Gastrocnemius medialis (tissue), 4 donors: ENCODE measurements at regions not wholly inside any gene's neighbourhood (a gene's known extent, or its start where the extent isn't known, plus 50 kb on each side); places are given as distances from the start of the nearest gene placed in this dataset.

Experiments used
- POLR2A ChIP-seq, 2 donors: fragments of 450-650 bp; IDR thresholded peaks; one replicate each; pipeline ENCODE4 v1.6.1; 2017; ENCODE audit warnings: antibody characterized with exemption in 2 of 2, mild to moderate bottlenecking in 2 of 2, moderate library complexity in 2 of 2
- TF ChIP-seq, protein P1 (sequence below), 5 experiments: fragments of 450-650 bp in 3 of 5; fragments of 200-600 bp in 2 of 5; sonication (generic) in 2 of 5; IDR thresholded peaks in 4 of 5; conservative IDR thresholded peaks in 1 of 5; 1 replicate in 4 of 5; 2 replicates in 1 of 5; pipeline ENCODE4 v1.5.1; 2016 to 2019; ENCODE audit warnings: antibody characterized with exemption in 5 of 5, mild to moderate bottlenecking in 3 of 5, moderate library complexity in 3 of 5

DNA sequence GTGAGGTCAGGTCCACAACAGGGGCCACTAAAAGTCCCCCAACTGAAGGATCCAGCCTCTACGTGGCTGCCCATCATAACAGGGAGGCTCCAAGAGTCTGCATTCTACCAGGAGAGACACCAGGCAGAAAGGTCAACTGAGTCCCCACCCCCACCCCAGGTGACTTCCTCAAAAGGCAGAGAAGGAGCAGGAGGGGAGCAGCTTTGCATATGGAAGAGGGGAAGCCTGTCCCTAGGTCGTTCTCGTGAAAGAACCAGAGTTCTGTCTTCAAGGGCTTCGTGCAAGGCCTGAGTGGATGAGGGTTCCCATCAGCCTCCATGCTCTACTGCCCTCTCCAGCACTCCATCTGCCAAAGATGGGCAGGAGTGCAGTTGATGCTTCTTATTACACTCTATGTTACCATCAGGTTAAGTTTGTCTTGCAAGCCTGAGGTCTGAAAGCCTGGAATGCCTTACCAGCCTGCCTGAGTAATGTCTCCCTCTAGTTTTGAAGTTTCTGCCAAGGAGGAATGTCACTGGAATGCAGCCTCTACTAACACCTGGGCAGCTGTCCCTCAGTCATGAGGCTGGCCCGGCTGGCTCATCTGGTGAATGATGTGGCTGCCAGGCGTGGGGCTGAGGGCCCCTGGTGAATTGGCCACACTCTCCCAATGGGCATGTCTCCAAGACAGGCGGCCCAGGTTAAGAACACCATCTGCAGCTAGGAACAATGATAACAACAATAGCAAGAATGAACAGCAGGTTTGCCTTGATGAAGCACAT is 54.3 kb upstream of the SMNDC1 start:
- TF ChIP-seq, protein P1, sequence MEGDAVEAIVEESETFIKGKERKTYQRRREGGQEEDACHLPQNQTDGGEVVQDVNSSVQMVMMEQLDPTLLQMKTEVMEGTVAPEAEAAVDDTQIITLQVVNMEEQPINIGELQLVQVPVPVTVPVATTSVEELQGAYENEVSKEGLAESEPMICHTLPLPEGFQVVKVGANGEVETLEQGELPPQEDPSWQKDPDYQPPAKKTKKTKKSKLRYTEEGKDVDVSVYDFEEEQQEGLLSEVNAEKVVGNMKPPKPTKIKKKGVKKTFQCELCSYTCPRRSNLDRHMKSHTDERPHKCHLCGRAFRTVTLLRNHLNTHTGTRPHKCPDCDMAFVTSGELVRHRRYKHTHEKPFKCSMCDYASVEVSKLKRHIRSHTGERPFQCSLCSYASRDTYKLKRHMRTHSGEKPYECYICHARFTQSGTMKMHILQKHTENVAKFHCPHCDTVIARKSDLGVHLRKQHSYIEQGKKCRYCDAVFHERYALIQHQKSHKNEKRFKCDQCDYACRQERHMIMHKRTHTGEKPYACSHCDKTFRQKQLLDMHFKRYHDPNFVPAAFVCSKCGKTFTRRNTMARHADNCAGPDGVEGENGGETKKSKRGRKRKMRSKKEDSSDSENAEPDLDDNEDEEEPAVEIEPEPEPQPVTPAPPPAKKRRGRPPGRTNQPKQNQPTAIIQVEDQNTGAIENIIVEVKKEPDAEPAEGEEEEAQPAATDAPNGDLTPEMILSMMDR (IDR thresholded peaks at IDR 0.05 in 4 of 5, conservative IDR thresholded peaks at IDR 0.05 in 1 of 5): no peak
- no peak for TF ChIP-seq POLR2A (IDR thresholded peaks at IDR 0.05)
